ENCODE measurements at regions not wholly inside any gene's neighbourhood (a gene's known extent, or its start where the extent isn't known, plus 50 kb on each side); places are given as distances from the start of the nearest gene placed in this dataset.

DNA sequence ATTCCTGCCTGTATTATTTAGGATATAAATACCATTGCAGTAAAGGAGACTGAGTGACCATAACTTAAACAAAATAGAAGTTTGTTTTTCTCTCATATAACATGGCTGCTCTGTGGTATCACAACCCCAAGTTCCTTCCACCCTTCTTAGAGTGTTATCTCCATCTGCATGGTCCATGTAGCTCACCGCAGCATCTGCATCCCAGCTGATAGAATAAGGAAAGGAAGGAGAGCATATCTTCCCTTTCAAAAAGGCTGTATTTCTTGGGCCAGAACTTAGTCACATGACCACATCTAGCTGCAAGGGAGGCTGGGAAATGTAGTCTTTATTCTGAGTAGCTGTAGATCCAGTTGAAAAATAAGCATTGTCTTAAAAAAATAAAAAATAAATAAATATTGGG lies 184.8 kb upstream of the NUDT4 start:
- no peak overlapping the region for H3K4me3 ChIP-seq (replicated peaks in 1 of 4; ENCODE audit: control extremely low read depth in 1 of 4, insufficient read depth in 1 of 4, low read depth in 3 of 4, low read length in 4 of 4)
- no peak overlapping the region for H2AFZ ChIP-seq (ENCODE audit: low read length)
- H3K79me2 ChIP-seq (ENCODE audit: control insufficient read depth, insufficient read depth, low read length) = no peaks in the 10 kb centered on the region
- TF ChIP-seq CTCF (conservative IDR thresholded peaks at IDR 0.05 in 1 of 2, IDR thresholded peaks at IDR 0.05 in 1 of 2; ENCODE audit: low read depth in 1 of 2, low read length in 2 of 2) (no peak), EZH2 (IDR thresholded peaks at IDR 0.05; ENCODE audit: low read length, missing control alignments) (no peak)
- H3K4me2 ChIP-seq (ENCODE audit: extremely low read depth, insufficient read depth, low read length) = no peak overlapping the region
- no peaks in the 10 kb centered on the region for H3K36me3 ChIP-seq (ENCODE audit: control insufficient read depth, insufficient read depth, low read length)
- no peaks in the 10 kb centered on the region for H3K9me3 ChIP-seq (ENCODE audit: control insufficient read depth, insufficient read depth, low read depth, low read length)
- H3K4me1 ChIP-seq (ENCODE audit: control insufficient read depth, extremely low read depth, insufficient read depth, low read length) = peaks cover 6% of the 10 kb centered on the region
- H4K20me1 ChIP-seq (ENCODE audit: control insufficient read depth, extremely low read depth, insufficient read depth, low read length) = no peaks in the 10 kb centered on the region
- no peak for DNase-seq (ENCODE audit: low read depth in 2 of 2)
- no peak overlapping the region for H3K27ac ChIP-seq (ENCODE audit: insufficient read depth, low read length)
- no peak overlapping the region for H3K9ac ChIP-seq (ENCODE audit: insufficient read depth, low read length)
- H3K27me3 ChIP-seq (ENCODE audit: control insufficient read depth, insufficient read depth, low read length) = no peaks in the 10 kb centered on the region

- Histone ChIP-seq H3K36me3 (ENCODE audit: control insufficient read depth, insufficient read depth, low read length) (no peaks in the 10 kb centered on the region), H3K9me3 (ENCODE audit: control insufficient read depth, insufficient read depth, low read depth, low read length) (no peaks in the 10 kb centered on the region), H3K27ac (ENCODE audit: insufficient read depth, low read length) (no peak overlapping the region), H2AFZ (ENCODE audit: low read length) (no peak overlapping the region), H3K4me2 (ENCODE audit: extremely low read depth, insufficient read depth, low read length) (no peak overlapping the region), H3K27me3 (ENCODE audit: control insufficient read depth, insufficient read depth, low read length) (no peaks in the 10 kb centered on the region), H4K20me1 (ENCODE audit: control insufficient read depth, extremely low read depth, insufficient read depth, low read length) (no peaks in the 10 kb centered on the region), H3K79me2 (ENCODE audit: control insufficient read depth, insufficient read depth, low read length) (no peaks in the 10 kb centered on the region), H3K9ac (ENCODE audit: insufficient read depth, low read length) (no peak overlapping the region), H3K4me1 (ENCODE audit: control insufficient read depth, extremely low read depth, insufficient read depth, low read length) (peaks cover 6% of the 10 kb centered on the region), H3K4me3 (replicated peaks in 1 of 4; ENCODE audit: control extremely low read depth in 1 of 4, insufficient read depth in 1 of 4, low read depth in 3 of 4, low read length in 4 of 4) (no peak overlapping the region)
- TF ChIP-seq CTCF (conservative IDR thresholded peaks at IDR 0.05 in 1 of 2, IDR thresholded peaks at IDR 0.05 in 1 of 2; ENCODE audit: low read depth in 1 of 2, low read length in 2 of 2) = no peak
- no peak for TF ChIP-seq EZH2 (IDR thresholded peaks at IDR 0.05; ENCODE audit: low read length, missing control alignments)
- no peak for DNase-seq (ENCODE audit: low read depth in 2 of 2)
Measured at GRCh38 chr12:93195511-93195910, 182.2 kb upstream of the NUDT4 start.

DNA sequence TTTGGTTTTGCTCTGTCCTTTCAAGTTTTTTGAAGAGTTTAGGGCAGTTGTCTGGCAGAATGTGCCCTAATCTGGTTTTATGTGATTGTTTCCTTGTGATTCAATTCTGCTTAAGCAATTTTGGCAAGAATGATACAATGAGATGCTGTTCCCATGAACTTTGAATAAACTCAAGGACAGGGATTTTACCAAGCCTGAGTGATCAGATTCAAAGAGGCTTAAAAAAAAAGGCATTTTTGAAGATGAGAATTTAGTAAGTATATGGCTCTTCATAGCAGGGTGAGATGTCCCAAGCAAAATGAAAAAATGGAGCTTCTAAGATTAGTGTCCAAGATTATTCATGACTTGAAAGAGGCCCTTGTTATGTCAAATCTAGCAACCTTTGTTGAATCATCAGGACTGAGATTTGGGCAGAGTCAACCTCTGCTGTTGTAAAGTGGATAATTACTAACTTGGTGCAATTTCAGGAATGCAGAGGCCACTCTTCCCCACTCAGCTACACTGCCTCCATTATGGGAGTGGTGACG lies 180.6 kb upstream of the NUDT4 start:
- DNase-seq (ENCODE audit: low read depth in 2 of 2) = peak; percentile 68 to 72
- H3K9me3 ChIP-seq (ENCODE audit: control insufficient read depth, insufficient read depth, low read depth, low read length) = no peaks in the 10 kb centered on the region
- H3K79me2 ChIP-seq (ENCODE audit: control insufficient read depth, insufficient read depth, low read length) = no peaks in the 10 kb centered on the region
- no peaks in the 10 kb centered on the region for H3K36me3 ChIP-seq (ENCODE audit: control insufficient read depth, insufficient read depth, low read length)
- H3K27ac ChIP-seq (ENCODE audit: insufficient read depth, low read length) = no peak overlapping the region
- no peak overlapping the region for H3K4me3 ChIP-seq (replicated peaks in 1 of 4; ENCODE audit: control extremely low read depth in 1 of 4, insufficient read depth in 1 of 4, low read depth in 3 of 4, low read length in 4 of 4)
- H3K9ac ChIP-seq (ENCODE audit: insufficient read depth, low read length) = no peak overlapping the region
- peaks cover 6% of the 10 kb centered on the region for H3K4me1 ChIP-seq (ENCODE audit: control insufficient read depth, extremely low read depth, insufficient read depth, low read length)
- H3K4me2 ChIP-seq (ENCODE audit: extremely low read depth, insufficient read depth, low read length) = no peak overlapping the region
- no peak for TF ChIP-seq CTCF (conservative IDR thresholded peaks at IDR 0.05 in 1 of 2, IDR thresholded peaks at IDR 0.05 in 1 of 2; ENCODE audit: low read depth in 1 of 2, low read length in 2 of 2)
- TF ChIP-seq EZH2 (IDR thresholded peaks at IDR 0.05; ENCODE audit: low read length, missing control alignments) = no peak
- H4K20me1 ChIP-seq (ENCODE audit: control insufficient read depth, extremely low read depth, insufficient read depth, low read length) = no peaks in the 10 kb centered on the region
- H2AFZ ChIP-seq (ENCODE audit: low read length) = no peak overlapping the region
- no peaks in the 10 kb centered on the region for H3K27me3 ChIP-seq (ENCODE audit: control insufficient read depth, insufficient read depth, low read length)
